Astrocyte of the spinal cord (primary cell): ENCODE measurements at regions not wholly inside any gene's neighbourhood (a gene's known extent, or its start where the extent isn't known, plus 50 kb on each side); places are given as distances from the start of the nearest gene placed in this dataset.

Experiments
- DNase-seq: peaks from one replicate; pipeline ENCODE4 v3.0.0; 2011; ENCODE audit warnings: low read depth, low spot score
- H3K4me3 ChIP-seq: 2 replicates; pipeline ENCODE4 v1.5.1; 2011; ENCODE audit warnings: low read depth, mild to moderate bottlenecking, low read length, moderate library complexity
- in situ Hi-C: cut with HindIII; loops from 2 replicates; pipeline ENCODE4 v1.10.0; 2017; ENCODE audit warnings: low sequenced_read_pairs
- TF ChIP-seq, protein P1 (sequence below): IDR thresholded peaks from 2 replicates; pipeline ENCODE4 v1.5.1; 2012; ENCODE audit warnings: low read depth, mild to moderate bottlenecking, low read length, inconsistent platforms

DNA sequence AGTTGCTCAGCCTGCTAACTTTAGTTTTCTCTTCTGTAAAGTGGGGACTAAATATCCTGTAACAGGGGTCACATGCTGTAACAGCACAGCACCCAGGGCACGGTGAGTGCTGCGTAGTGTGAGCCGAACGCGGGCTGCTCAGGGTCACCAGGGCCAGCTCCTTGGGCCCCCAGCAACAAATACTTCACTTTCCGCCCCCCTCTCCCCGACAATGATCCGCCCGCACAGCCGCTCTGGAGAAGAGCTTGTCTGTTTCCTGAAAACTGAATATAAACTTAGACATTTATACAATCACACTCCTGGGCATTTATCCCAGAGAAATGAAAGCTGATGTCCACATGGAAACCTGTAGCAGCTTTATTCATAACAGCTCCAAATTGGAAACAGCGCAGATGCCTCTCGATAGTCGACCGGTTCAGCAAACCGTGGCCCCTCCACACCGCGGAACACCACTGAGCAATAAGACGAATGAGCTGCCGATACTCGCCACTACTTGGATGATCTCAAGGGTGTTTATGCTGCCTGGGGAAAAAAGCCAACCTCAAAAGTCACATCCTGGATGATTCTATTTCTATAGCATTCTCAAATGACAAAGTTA is 267.2 kb downstream of the PARN start:
- TF ChIP-seq, protein P1, sequence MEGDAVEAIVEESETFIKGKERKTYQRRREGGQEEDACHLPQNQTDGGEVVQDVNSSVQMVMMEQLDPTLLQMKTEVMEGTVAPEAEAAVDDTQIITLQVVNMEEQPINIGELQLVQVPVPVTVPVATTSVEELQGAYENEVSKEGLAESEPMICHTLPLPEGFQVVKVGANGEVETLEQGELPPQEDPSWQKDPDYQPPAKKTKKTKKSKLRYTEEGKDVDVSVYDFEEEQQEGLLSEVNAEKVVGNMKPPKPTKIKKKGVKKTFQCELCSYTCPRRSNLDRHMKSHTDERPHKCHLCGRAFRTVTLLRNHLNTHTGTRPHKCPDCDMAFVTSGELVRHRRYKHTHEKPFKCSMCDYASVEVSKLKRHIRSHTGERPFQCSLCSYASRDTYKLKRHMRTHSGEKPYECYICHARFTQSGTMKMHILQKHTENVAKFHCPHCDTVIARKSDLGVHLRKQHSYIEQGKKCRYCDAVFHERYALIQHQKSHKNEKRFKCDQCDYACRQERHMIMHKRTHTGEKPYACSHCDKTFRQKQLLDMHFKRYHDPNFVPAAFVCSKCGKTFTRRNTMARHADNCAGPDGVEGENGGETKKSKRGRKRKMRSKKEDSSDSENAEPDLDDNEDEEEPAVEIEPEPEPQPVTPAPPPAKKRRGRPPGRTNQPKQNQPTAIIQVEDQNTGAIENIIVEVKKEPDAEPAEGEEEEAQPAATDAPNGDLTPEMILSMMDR, result no peak
- H3K4me3 ChIP-seq, result no peak overlapping the region
- in situ Hi-C loops, result no loop called here
- peak; percentile 26 for DNase-seq

DNA sequence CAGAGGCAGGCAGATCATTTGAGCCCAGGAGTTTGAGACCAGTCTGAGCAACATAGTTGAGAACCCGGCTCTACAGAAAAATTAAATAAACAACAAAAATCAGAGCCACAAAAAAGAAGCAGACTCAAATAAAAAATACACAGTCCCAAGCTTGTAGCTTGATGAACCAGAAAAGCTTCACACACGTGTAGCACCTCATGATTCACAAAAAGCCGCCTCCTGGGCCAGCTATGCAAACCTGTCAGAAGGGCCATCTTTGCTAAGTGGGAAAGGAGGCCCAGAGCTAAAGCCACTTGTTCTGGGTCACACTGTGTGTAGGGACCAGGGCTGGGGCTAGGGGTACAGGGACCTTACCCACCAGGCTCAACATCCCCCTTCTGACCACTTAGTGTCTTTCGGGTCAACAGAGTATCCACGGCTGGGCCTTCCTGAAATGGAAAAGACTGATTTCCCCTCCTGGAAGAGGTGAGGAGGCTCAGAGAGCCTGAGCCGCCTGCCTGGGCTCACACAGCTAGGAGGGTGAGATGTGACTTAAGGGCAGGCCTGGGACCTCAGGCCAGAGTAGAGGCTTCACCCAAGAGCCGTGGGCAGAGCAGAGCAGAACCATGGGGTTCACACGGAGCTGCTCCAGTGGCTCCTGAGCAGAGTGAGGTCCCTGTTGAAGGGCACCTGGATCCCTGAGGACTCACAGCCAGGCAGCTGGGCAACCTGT is 269.6 kb downstream of the PARN start:
- H3K4me3 ChIP-seq, result no peak overlapping the region
- no peak for DNase-seq
- in situ Hi-C loops, result no loop called here
- TF ChIP-seq, protein P1, result no peak

GRCh38 chr16:14358697-14359305 is 271.3 kb downstream of the PARN start:
- TF ChIP-seq, protein P1, result no peak
- in situ Hi-C loops, result no loop called here
- no peak overlapping the region for H3K4me3 ChIP-seq
- no peak for DNase-seq

DNA sequence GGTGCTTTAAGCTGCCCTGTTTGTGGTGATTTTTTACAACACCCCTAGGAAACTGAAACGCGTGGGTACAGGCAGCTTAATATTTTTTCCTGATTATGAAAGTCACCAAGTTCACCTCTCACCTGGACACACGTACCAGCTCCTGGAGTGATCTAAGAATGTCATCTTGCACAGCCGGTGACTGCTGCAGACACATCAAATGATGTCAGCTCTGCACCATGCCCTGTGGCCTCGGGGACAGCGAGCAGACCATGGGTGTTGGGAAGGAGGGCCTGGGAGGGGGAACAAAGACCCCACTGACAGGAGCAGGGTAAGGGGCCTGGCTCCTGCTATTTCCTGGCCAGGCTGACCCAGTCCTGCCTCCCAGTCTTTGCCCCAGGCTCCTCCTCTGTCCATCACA is 272.7 kb downstream of the PARN start:
- no peak overlapping the region for H3K4me3 ChIP-seq
- TF ChIP-seq, protein P1, result no peak
- in situ Hi-C loops, result no loop called here
- DNase-seq, result no peak

- in situ Hi-C loops, result no loop called here
- TF ChIP-seq, protein P1, result no peak
- no peak overlapping the region for H3K4me3 ChIP-seq
Measured at GRCh38 chr16:14356064-14356463, 274.0 kb downstream of the PARN start.

GRCh38 chr16:14354561-14355351 is 275.3 kb downstream of the PARN start:
- TF ChIP-seq, protein P1, result no peak
- in situ Hi-C loops, result no loop called here
- no peak for DNase-seq
- no peak overlapping the region for H3K4me3 ChIP-seq

More at GRCh38 chr16:14356064-14356463, 274.0 kb downstream of the PARN start:
- no peak for DNase-seq
